Fibroblast of skin of abdomen (primary cell): ENCODE measurements at regions not wholly inside any gene's neighbourhood (a gene's known extent, or its start where the extent isn't known, plus 50 kb on each side); places are given as distances from the start of the nearest gene placed in this dataset.
"Not testable (repeated sequence)": the region's sequence is repeated elsewhere in the genome, so short reads cannot be mapped to it uniquely, and the experiment has no call there.

ENCODE experiments used
- DNase-seq: peaks from one replicate; pipeline ENCODE4 v3.0.0-alpha.2; 2013

- DNase-seq, result no peak
These were observed 103.8 kb upstream of the LANCL2 start for GRCh38 chr7:55261386-55261770.

- not testable (repeated sequence) for DNase-seq
These were observed 99.8 kb upstream of the LANCL2 start for GRCh38 chr7:55265328-55265727.

GRCh38 chr7:55265836-55266642 lies 99.1 kb upstream of the LANCL2 start:
- DNase-seq, result no peak

GRCh38 chr7:55271069-55271626 lies 94.0 kb upstream of the LANCL2 start:
- no peak for DNase-seq

GRCh38 chr7:55271661-55272060 lies 93.5 kb upstream of the LANCL2 start:
- DNase-seq, result no peak

GRCh38 chr7:55272328-55272727 lies 92.8 kb upstream of the LANCL2 start:
- no peak for DNase-seq

- DNase-seq, result no peak
These were observed 91.8 kb upstream of the LANCL2 start for GRCh38 chr7:55273186-55273980.

GRCh38 chr7:55274156-55274555 lies 91.0 kb upstream of the LANCL2 start:
- no peak for DNase-seq

- no peak for DNase-seq
These were observed 89.6 kb upstream of the LANCL2 start for GRCh38 chr7:55275291-55276200.

GRCh38 chr7:55276572-55277295 lies 88.4 kb upstream of the LANCL2 start:
- DNase-seq, result no peak

GRCh38 chr7:55277916-55278315 lies 87.2 kb upstream of the LANCL2 start:
- no peak for DNase-seq

- DNase-seq, result no peak
These were observed 86.8 kb upstream of the LANCL2 start for GRCh38 chr7:55278321-55278720.

- DNase-seq, result no peak
These were observed 85.9 kb upstream of the LANCL2 start for GRCh38 chr7:55279080-55279845.

GRCh38 chr7:55280031-55280454 lies 85.1 kb upstream of the LANCL2 start:
- peak; percentile 62 for DNase-seq

GRCh38 chr7:55285665-55286064 lies 79.5 kb upstream of the LANCL2 start:
- DNase-seq, result no peak

GRCh38 chr7:55286666-55287065 lies 78.5 kb upstream of the LANCL2 start:
- DNase-seq, result no peak

GRCh38 chr7:55288070-55288824 lies 76.9 kb upstream of the LANCL2 start:
- DNase-seq, result no peak

GRCh38 chr7:55296070-55296469 lies 69.1 kb upstream of the LANCL2 start:
- no peak for DNase-seq

GRCh38 chr7:55299273-55299967 lies 65.7 kb upstream of the LANCL2 start:
- no peak for DNase-seq

- no peak for DNase-seq
These were observed 61.9 kb upstream of the LANCL2 start for GRCh38 chr7:55303220-55303619.
